ENCODE measurements at regions not wholly inside any gene's neighbourhood (a gene's known extent, or its start where the extent isn't known, plus 50 kb on each side); places are given as distances from the start of the nearest gene placed in this dataset. TPM values are rescaled to one million over a fixed set of nuclear protein-coding genes. Genes with fewer than 3 reads are reported as not detected.
A peak's percentile ranks its signal among the peaks of the same experiment; 100 is the strongest.

GRCh38 chr3:124666067-124666466, 64.2 kb upstream of the UMPS start:
- no peak overlapping the region for H3K4me3 ChIP-seq (ENCODE audit: low read depth, low read length)
- no peak for TF ChIP-seq CTCF (IDR thresholded peaks at IDR 0.05; ENCODE audit: insufficient read depth, low read depth, low read length)
- DNase-seq (ENCODE audit: low read depth): no peak

GRCh38 chr3:124669470-124669869, 60.8 kb upstream of the UMPS start:
- no peak for TF ChIP-seq CTCF (IDR thresholded peaks at IDR 0.05; ENCODE audit: insufficient read depth, low read depth, low read length)
- H3K4me3 ChIP-seq (ENCODE audit: low read depth, low read length): no peak overlapping the region
- no peak for DNase-seq (ENCODE audit: low read depth)

- DNase-seq (ENCODE audit: low read depth): no peak
Measured at GRCh38 chr3:124671106-124671505, 59.1 kb upstream of the UMPS start.

GRCh38 chr3:124674336-124674735, 55.9 kb upstream of the UMPS start:
- no peak for TF ChIP-seq CTCF (IDR thresholded peaks at IDR 0.05; ENCODE audit: insufficient read depth, low read depth, low read length)
- DNase-seq (ENCODE audit: low read depth): no peak
- H3K4me3 ChIP-seq (ENCODE audit: low read depth, low read length): no peak overlapping the region

More at GRCh38 chr3:124671106-124671505, 59.1 kb upstream of the UMPS start:
- H3K4me3 ChIP-seq (ENCODE audit: low read depth, low read length): no peak overlapping the region
- no peak for TF ChIP-seq CTCF (IDR thresholded peaks at IDR 0.05; ENCODE audit: insufficient read depth, low read depth, low read length)

GRCh38 chr3:124676236-124676635, 54.0 kb upstream of the UMPS start:
- no peak for TF ChIP-seq CTCF (IDR thresholded peaks at IDR 0.05; ENCODE audit: insufficient read depth, low read depth, low read length)
- H3K4me3 ChIP-seq (ENCODE audit: low read depth, low read length): no peak overlapping the region
- peak; percentile 20 for DNase-seq (ENCODE audit: low read depth)

- no peak overlapping the region for H3K4me3 ChIP-seq (ENCODE audit: low read depth, low read length)
- no peak for TF ChIP-seq CTCF (IDR thresholded peaks at IDR 0.05; ENCODE audit: insufficient read depth, low read depth, low read length)
- no peak for DNase-seq (ENCODE audit: low read depth)
Measured at GRCh38 chr3:124679048-124679638, 51.1 kb upstream of the UMPS start.

Small RNA genes in the stretch of these regions (small RNA-seq; reads per million reads assigned to genes)
- 0.38 reads per million for gene MIR5002
- not detected for gene MIR6083
- not detected for gene RNU6-143P
